ENCODE measurements at regions not wholly inside any gene's neighbourhood (a gene's known extent, or its start where the extent isn't known, plus 50 kb on each side); places are given as distances from the start of the nearest gene placed in this dataset.

DNA sequence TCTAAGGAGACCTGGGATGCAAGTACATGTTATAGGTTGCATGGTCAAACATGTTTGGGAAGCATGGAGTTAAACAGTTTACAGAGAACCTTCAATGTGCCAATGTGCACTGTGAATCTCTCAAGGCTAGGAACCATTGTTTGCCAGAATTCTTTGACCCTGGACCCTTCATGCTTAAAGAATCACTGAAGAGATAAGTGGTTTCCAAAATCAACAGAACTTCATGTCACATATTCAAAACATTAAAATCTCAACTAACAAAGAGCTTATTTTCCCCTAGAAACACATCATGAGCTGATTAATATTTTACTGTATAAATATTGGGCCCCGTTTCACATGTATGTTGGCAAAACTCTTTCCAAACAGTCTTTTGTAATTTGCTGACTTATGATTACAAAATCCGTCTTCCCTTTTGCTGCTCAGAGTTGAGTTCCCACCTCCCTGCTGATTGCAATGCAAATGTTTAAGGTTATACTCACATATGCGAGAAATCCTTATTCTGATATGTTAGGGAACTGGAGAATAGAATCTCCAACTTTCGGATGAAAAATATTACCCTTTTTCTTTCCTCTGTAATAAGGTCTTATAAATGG is 380.2 kb downstream of the DIPK2A start:
- TF ChIP-seq, protein P1, sequence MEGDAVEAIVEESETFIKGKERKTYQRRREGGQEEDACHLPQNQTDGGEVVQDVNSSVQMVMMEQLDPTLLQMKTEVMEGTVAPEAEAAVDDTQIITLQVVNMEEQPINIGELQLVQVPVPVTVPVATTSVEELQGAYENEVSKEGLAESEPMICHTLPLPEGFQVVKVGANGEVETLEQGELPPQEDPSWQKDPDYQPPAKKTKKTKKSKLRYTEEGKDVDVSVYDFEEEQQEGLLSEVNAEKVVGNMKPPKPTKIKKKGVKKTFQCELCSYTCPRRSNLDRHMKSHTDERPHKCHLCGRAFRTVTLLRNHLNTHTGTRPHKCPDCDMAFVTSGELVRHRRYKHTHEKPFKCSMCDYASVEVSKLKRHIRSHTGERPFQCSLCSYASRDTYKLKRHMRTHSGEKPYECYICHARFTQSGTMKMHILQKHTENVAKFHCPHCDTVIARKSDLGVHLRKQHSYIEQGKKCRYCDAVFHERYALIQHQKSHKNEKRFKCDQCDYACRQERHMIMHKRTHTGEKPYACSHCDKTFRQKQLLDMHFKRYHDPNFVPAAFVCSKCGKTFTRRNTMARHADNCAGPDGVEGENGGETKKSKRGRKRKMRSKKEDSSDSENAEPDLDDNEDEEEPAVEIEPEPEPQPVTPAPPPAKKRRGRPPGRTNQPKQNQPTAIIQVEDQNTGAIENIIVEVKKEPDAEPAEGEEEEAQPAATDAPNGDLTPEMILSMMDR (IDR thresholded peaks at IDR 0.05; ENCODE audit: low read depth, low read length, poor library complexity, severe bottlenecking), result no peak
- TF ChIP-seq EZH2phosphoT487 (IDR thresholded peaks at IDR 0.05; ENCODE audit: borderline replicate concordance, low read length), result no peak

Measured in DOHH2 (cell line).